Thyroid gland (tissue), 4 donors: ENCODE measurements at regions not wholly inside any gene's neighbourhood (a gene's known extent, or its start where the extent isn't known, plus 50 kb on each side); places are given as distances from the start of the nearest gene placed in this dataset.
"Not testable (repeated sequence)": the region's sequence is repeated elsewhere in the genome, so short reads cannot be mapped to it uniquely, and the experiment has no call there.

Experiments used
- DNase-seq, 2 donors: peaks; one replicate each; pipeline ENCODE4 v3.0.0-alpha.2; 2019
- H3K27ac ChIP-seq, 3 donors: fragments of 200-600 bp; sonication (generic); 1 replicate in 2 of 3; 2 replicates in 1 of 3; pipeline ENCODE4 v1.5.1; 2016 to 2019; ENCODE audit warnings: mild to moderate bottlenecking in 1 of 3, moderate library complexity in 1 of 3
- H3K27me3 ChIP-seq: fragments of 200-600 bp; sonication (generic); one replicate; pipeline ENCODE4 v1.5.1; 2019
- H3K36me3 ChIP-seq, 2 donors: fragments of 200-600 bp; sonication (generic); one replicate each; pipeline ENCODE4 v1.5.1; 2016 to 2019
- H3K4me1 ChIP-seq, 2 donors: fragments of 200-600 bp; sonication (generic); one replicate each; pipeline ENCODE4 v1.5.1; 2017 to 2019
- H3K4me3 ChIP-seq, 3 donors: fragments of 200-600 bp; sonication (generic); replicated peaks in 1 of 3; 1 replicate in 2 of 3; 2 replicates in 1 of 3; pipeline ENCODE4 v1.5.1; 2016; ENCODE audit warnings: mild to moderate bottlenecking in 1 of 3
- H3K9me3 ChIP-seq: fragments of 200-600 bp; sonication (generic); one replicate; pipeline ENCODE4 v1.5.1; 2017
- POLR2A ChIP-seq, 2 donors: fragments of 450-650 bp; IDR thresholded peaks; one replicate each; pipeline ENCODE4 v1.6.1; 2017; ENCODE audit warnings: antibody characterized with exemption in 2 of 2, mild to moderate bottlenecking in 2 of 2, moderate library complexity in 1 of 2
- WGBS, 2 donors: methylation state at CpG; one replicate each; pipeline ENCODE4 v1.1.5; 2017; 5-methylcytosine and 5-hydroxymethylcytosine counted together
- intact Hi-C: fragments of 100-400 bp; cut with DNase I; formaldehyde crosslinking; loops from one replicate; pipeline ENCODE4 v1.15.1; 2023
- TF ChIP-seq, protein P1 (sequence below), 6 experiments: fragments of 200-600 bp in 3 of 6; fragments of 450-650 bp in 3 of 6; sonication (generic) in 3 of 6; IDR thresholded peaks; one replicate each; pipeline ENCODE4 v1.5.1; 2016 to 2019; ENCODE audit warnings: antibody characterized with exemption in 6 of 6, mild to moderate bottlenecking in 2 of 6, inconsistent platforms in 1 of 6, moderate library complexity in 1 of 6

- TF ChIP-seq, protein P1, sequence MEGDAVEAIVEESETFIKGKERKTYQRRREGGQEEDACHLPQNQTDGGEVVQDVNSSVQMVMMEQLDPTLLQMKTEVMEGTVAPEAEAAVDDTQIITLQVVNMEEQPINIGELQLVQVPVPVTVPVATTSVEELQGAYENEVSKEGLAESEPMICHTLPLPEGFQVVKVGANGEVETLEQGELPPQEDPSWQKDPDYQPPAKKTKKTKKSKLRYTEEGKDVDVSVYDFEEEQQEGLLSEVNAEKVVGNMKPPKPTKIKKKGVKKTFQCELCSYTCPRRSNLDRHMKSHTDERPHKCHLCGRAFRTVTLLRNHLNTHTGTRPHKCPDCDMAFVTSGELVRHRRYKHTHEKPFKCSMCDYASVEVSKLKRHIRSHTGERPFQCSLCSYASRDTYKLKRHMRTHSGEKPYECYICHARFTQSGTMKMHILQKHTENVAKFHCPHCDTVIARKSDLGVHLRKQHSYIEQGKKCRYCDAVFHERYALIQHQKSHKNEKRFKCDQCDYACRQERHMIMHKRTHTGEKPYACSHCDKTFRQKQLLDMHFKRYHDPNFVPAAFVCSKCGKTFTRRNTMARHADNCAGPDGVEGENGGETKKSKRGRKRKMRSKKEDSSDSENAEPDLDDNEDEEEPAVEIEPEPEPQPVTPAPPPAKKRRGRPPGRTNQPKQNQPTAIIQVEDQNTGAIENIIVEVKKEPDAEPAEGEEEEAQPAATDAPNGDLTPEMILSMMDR (IDR thresholded peaks at IDR 0.05): no peak
- no peak for TF ChIP-seq POLR2A (IDR thresholded peaks at IDR 0.05)
- H3K27me3 ChIP-seq: no peaks in the 10 kb centered on the region
- H3K4me1 ChIP-seq: no peaks in the 10 kb centered on the region
- no peaks in the 10 kb centered on the region for H3K36me3 ChIP-seq
- 96 to 98% methylated on average over 6 of the region's 6 CpGs for WGBS, 2 donors
- H3K4me3 ChIP-seq: no peak overlapping the region
- no peak for DNase-seq
- H3K9me3 ChIP-seq: no peaks in the 10 kb centered on the region
- intact Hi-C loops: no loop called here
- H3K27ac ChIP-seq: no peak overlapping the region
These were observed 117.2 kb upstream of the LIFR start for GRCh38 chr5:38673671-38674071.

DNA sequence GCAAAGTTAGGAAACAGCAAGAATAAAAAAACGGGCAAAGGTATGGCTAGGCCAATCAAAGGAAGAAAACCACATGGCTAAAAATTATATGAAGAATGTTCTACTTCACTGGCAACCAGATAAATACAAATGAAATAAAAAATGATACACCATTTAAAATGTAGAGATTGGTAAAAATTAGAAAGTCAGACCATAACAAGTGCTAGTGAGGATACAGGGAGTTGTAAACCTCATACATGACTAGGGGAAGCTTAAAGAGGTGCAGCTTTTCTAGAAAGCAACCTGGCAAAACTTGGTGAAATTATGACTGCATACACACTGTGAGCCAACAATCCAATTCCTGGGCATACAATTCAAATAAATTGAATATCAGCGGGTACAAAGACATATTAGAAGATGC is 119.0 kb upstream of the LIFR start:
- Histone ChIP-seq H3K9me3 (no peaks in the 10 kb centered on the region), H3K27ac (no peak overlapping the region), H3K4me3 (no peak overlapping the region), H3K27me3 (no peaks in the 10 kb centered on the region), H3K4me1 (no peaks in the 10 kb centered on the region), H3K36me3 (no peaks in the 10 kb centered on the region)
- no peak for TF ChIP-seq POLR2A (IDR thresholded peaks at IDR 0.05)
- TF ChIP-seq, protein P1 (IDR thresholded peaks at IDR 0.05): no peak
- DNase-seq: no peak
- intact Hi-C loops: no loop called here
- WGBS, 2 donors: 90 to 97% methylated on average over 2 of the region's 2 CpGs

DNA sequence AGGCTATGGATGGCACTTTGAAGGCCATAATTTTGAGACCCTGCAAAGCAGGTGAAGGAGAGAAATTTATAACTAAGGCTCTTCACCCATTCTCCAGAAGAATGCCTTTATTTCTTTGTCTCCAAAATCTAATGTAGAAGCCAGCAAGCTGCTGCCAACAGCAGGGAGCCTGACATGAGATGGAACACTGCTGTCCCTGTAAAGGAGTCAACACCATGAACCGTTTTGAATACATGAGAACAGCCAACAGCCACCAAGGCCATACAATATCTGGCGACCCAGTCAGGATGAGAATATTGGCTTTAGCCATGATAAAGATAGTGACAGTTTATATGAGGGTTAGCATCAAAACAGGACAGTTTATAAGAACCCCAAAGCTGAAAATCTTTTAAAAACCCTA is 121.2 kb upstream of the LIFR start:
- H3K36me3 ChIP-seq: no peaks in the 10 kb centered on the region
- no peak overlapping the region for H3K4me3 ChIP-seq
- no peaks in the 10 kb centered on the region for H3K9me3 ChIP-seq
- H3K4me1 ChIP-seq: no peaks in the 10 kb centered on the region
- H3K27ac ChIP-seq: no peak overlapping the region
- no peaks in the 10 kb centered on the region for H3K27me3 ChIP-seq
- intact Hi-C loops: no loop called here
- TF ChIP-seq POLR2A (IDR thresholded peaks at IDR 0.05): no peak
- TF ChIP-seq, protein P1 (IDR thresholded peaks at IDR 0.05): no peak
- WGBS, 2 donors: 86 to 94% methylated on average over 2 of the region's 2 CpGs
- DNase-seq: no peak

DNA sequence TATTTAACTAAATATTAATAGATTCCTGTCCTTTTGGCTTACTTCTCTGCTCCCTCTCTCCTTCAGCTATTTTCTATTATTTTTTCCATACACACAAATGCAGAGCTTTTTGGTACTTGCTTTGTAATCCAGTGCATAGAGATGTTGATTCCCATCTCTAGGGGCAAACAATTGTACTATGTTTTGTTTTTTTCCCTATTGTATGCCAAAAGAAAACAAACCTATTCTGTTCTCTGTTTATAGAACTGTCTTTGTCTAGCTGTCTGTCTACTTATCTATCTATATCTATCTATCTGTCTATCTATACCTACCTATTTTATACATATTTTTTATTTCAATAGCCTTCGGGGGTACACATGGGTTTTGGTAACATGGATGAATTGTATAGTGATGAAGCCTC is 121.6 kb upstream of the LIFR start:
- Histone ChIP-seq H3K9me3 (no peaks in the 10 kb centered on the region), H3K27me3 (no peaks in the 10 kb centered on the region), H3K4me3 (no peak overlapping the region), H3K27ac (no peak overlapping the region), H3K36me3 (no peaks in the 10 kb centered on the region), H3K4me1 (no peaks in the 10 kb centered on the region)
- WGBS, 2 donors: 98% methylated on average over 1 of the region's 1 CpG
- intact Hi-C loops: no loop called here
- no peak for DNase-seq
- no peak for TF ChIP-seq POLR2A (IDR thresholded peaks at IDR 0.05)
- TF ChIP-seq, protein P1 (IDR thresholded peaks at IDR 0.05): no peak

DNA sequence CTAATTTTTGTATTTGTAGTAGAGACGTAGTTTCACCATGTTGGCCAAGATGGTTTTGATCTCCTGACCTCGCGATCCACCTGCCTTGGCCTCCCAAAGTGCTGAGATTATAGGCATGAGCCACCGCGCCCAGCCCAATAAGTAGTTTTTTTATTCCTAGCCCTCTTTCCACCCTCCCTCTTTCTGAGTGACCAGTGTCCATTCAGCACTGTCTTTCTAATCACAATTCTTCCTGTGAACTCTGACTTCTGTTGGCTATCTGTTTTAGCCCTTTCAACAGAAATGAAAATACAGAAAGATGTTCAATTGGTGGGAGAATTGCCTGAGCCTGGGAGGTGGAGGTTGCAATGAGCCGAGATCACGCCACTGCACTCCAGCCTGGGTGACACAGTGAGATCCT is 122.3 kb upstream of the LIFR start:
- intact Hi-C loops, H3K4me1 ChIP-seq, H3K36me3 ChIP-seq, H3K27ac ChIP-seq, H3K27me3 ChIP-seq, H3K4me3 ChIP-seq, DNase-seq, H3K9me3 ChIP-seq: not testable (repeated sequence)
- 96 to 98% methylated on average over 7 of the region's 7 CpGs for whole genome bisulfite sequencing, 2 donors
